Keratinocyte (primary cell): ENCODE measurements at regions not wholly inside any gene's neighbourhood (a gene's known extent, or its start where the extent isn't known, plus 50 kb on each side); places are given as distances from the start of the nearest gene placed in this dataset.

Experiments
- DNase-seq: peaks from one replicate; pipeline ENCODE4 v3.0.0-alpha.2; 2011; ENCODE audit warnings: low read depth, missing footprints, low spot score
- FAIRE-seq: peaks from 2 replicates; lab custom pipeline; 2011; peaks lifted over from hg19 to GRCh38; lab: Jason Lieb, UNC
- H2AFZ ChIP-seq: 2 replicates; pipeline ENCODE4 v1.6.0; 2012; ENCODE audit warnings: low read length, control low read depth, inconsistent platforms; ENCODE audit not compliant: control insufficient read depth
- H3K27ac ChIP-seq: 2 replicates; pipeline ENCODE4 v1.5.1; 2011; ENCODE audit warnings: low read length; ENCODE audit not compliant: control insufficient read depth, insufficient read depth
- H3K27me3 ChIP-seq: 3 replicates; pipeline ENCODE4 v1.6.0; 2011; ENCODE audit warnings: low read length; ENCODE audit not compliant: control insufficient read depth, insufficient read depth; ENCODE audit errors: extremely low read depth
- H3K36me3 ChIP-seq, 2 experiments: 2 replicates in 1 of 2; 3 replicates in 1 of 2; pipeline ENCODE4 v1.5.1; 2011; ENCODE audit warnings: low read length in 2 of 2, mild to moderate bottlenecking in 1 of 2; ENCODE audit not compliant: control insufficient read depth in 2 of 2, insufficient read depth in 2 of 2; ENCODE audit errors: extremely low read depth in 1 of 2
- H3K4me1 ChIP-seq: 3 replicates; pipeline ENCODE4 v1.5.1; 2011; ENCODE audit warnings: low read length; ENCODE audit not compliant: control insufficient read depth, insufficient read depth; ENCODE audit errors: extremely low read depth
- H3K4me2 ChIP-seq: 3 replicates; pipeline ENCODE4 v1.6.0; 2011; ENCODE audit warnings: low read depth, low read length; ENCODE audit not compliant: control insufficient read depth, insufficient read depth; ENCODE audit errors: extremely low read depth
- H3K4me3 ChIP-seq, 3 experiments: fragments of 200-600 bp in 1 of 3; sonication (generic) in 1 of 3; 2 replicates in 2 of 3; 3 replicates in 1 of 3; pipeline ENCODE4 v1.5.1; 2011 to 2016; ENCODE audit warnings: low read length in 3 of 3, mild to moderate bottlenecking in 3 of 3, control low read depth in 2 of 3, inconsistent platforms in 1 of 3, low read depth in 1 of 3, mixed read lengths in 1 of 3, mixed run types in 1 of 3, moderate library complexity in 1 of 3; ENCODE audit not compliant: control insufficient read depth in 2 of 3, insufficient read depth in 2 of 3; ENCODE audit errors: extremely low read depth in 1 of 3
- H3K79me2 ChIP-seq: 2 replicates; pipeline ENCODE4 v1.6.0; 2012; ENCODE audit warnings: low read length; ENCODE audit not compliant: control insufficient read depth, insufficient read depth
- H3K9ac ChIP-seq: 3 replicates; pipeline ENCODE4 v1.6.0; 2011; ENCODE audit warnings: low read length; ENCODE audit not compliant: control insufficient read depth, insufficient read depth; ENCODE audit errors: extremely low read depth
- H3K9me1 ChIP-seq: 3 replicates; pipeline ENCODE4 v1.6.0; 2011; ENCODE audit warnings: low read length; ENCODE audit not compliant: control insufficient read depth, insufficient read depth; ENCODE audit errors: extremely low read depth
- H3K9me3 ChIP-seq: 2 replicates; pipeline ENCODE4 v1.5.1; 2012; ENCODE audit warnings: low read depth, low read length; ENCODE audit not compliant: control insufficient read depth
- H4K20me1 ChIP-seq: 3 replicates; pipeline ENCODE4 v1.6.0; 2011; ENCODE audit warnings: low read length; ENCODE audit not compliant: control insufficient read depth, insufficient read depth; ENCODE audit errors: extremely low read depth
- CTCF ChIP-seq, 3 experiments: IDR thresholded peaks in 1 of 3; conservative IDR thresholded peaks in 1 of 3; optimal IDR thresholded peaks in 1 of 3; 2 replicates in 2 of 3; 3 replicates in 1 of 3; pipeline versions ENCODE3 to v1.5.1; 2011; ENCODE audit warnings: low read length in 3 of 3, mild to moderate bottlenecking in 3 of 3, moderate library complexity in 2 of 3, control low read depth in 1 of 3, inconsistent platforms in 1 of 3; ENCODE audit not compliant: insufficient read depth in 2 of 3; ENCODE audit errors: extremely low read depth in 1 of 3
- EZH2 ChIP-seq: IDR thresholded peaks from one replicate; pipeline ENCODE4 v1.6.1; 2012; ENCODE audit warnings: inconsistent platforms, mild to moderate bottlenecking, low read length, moderate library complexity
- dilution Hi-C: fragments of 300-500 bp; cut with MboI; formaldehyde crosslinking; loops from one replicate; pipeline ENCODE4 v1.7.0; 2020; ENCODE audit warnings: low sequenced_read_pairs; ENCODE audit not compliant: extremely low pct_ligation_motif_present

- Histone ChIP-seq H3K27me3 (no peaks in the 10 kb centered on the region), H3K36me3 (no peaks in the 10 kb centered on the region), H2AFZ (no peak overlapping the region), H3K79me2 (no peaks in the 10 kb centered on the region), H3K4me1 (no peaks in the 10 kb centered on the region), H4K20me1 (no peaks in the 10 kb centered on the region), H3K27ac (no peak overlapping the region), H3K9ac (no peak overlapping the region), H3K4me2 (no peak overlapping the region), H3K4me3 (no peak overlapping the region), H3K9me1 (no peaks in the 10 kb centered on the region), H3K9me3 (no peaks in the 10 kb centered on the region)
- dilution Hi-C loops: no loop called here
- FAIRE-seq: no peak
- TF ChIP-seq EZH2 (no peak), CTCF (optimal IDR thresholded peaks at IDR 0.05 in 1 of 3, IDR thresholded peaks at IDR 0.05 in 1 of 3, conservative IDR thresholded peaks at IDR 0.05 in 1 of 3; ENCODE audit: extremely low read depth in 1 of 3, insufficient read depth in 2 of 3, low read length in 3 of 3) (no peak)
- no peak for DNase-seq
These were observed 127.1 kb downstream of the CHST1 start for GRCh38 chr11:45538363-45538762.

- Histone ChIP-seq H3K79me2 (no peaks in the 10 kb centered on the region), H4K20me1 (no peaks in the 10 kb centered on the region), H3K4me1 (no peaks in the 10 kb centered on the region), H3K4me3 (no peak overlapping the region), H3K36me3 (no peaks in the 10 kb centered on the region), H3K9me3 (no peaks in the 10 kb centered on the region), H3K9me1 (no peaks in the 10 kb centered on the region), H3K27ac (no peak overlapping the region), H3K27me3 (no peaks in the 10 kb centered on the region), H3K9ac (no peak overlapping the region), H2AFZ (no peak overlapping the region), H3K4me2 (no peak overlapping the region)
- TF ChIP-seq EZH2 (no peak), CTCF (optimal IDR thresholded peaks at IDR 0.05 in 1 of 3, IDR thresholded peaks at IDR 0.05 in 1 of 3, conservative IDR thresholded peaks at IDR 0.05 in 1 of 3; ENCODE audit: extremely low read depth in 1 of 3, insufficient read depth in 2 of 3, low read length in 3 of 3) (no peak)
- DNase-seq: no peak
- dilution Hi-C loops: no loop called here
- no peak for FAIRE-seq
These were observed 127.8 kb downstream of the CHST1 start for GRCh38 chr11:45537614-45538013.
